ENCODE measurements at regions not wholly inside any gene's neighbourhood (a gene's known extent, or its start where the extent isn't known, plus 50 kb on each side); places are given as distances from the start of the nearest gene placed in this dataset.

- TF ChIP-seq CTCF (IDR thresholded peaks at IDR 0.05; ENCODE audit: low read depth, low read length) = no peak
These were observed 238.3 kb downstream of the MYCN start for GRCh38 chr2:16178551-16179130.

DNA sequence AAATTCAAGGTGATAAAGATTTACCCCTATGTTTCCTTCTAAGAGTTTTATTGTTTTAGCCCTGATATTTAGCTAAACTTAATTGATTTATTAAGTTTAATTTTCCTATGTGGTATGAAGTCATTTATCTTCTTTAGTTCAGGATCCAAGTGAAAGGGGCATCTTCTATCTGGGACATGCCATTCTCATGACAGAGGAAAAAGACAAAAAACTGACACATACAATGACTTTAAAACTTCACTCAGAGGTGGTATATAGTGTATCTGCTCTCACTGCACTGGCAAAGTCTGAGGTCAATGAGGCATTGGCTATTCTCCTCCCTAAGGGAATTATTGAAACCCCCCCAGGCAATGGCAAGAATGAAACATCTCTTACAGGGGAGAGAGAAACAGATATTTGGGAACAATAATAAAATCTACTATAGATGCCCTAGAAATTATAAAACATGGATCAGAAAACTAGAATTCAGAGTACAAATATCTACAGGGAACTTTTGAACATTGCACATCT lies 237.4 kb downstream of the MYCN start:
- no peak for TF ChIP-seq CTCF (IDR thresholded peaks at IDR 0.05; ENCODE audit: low read depth, low read length)
- H3K4me3 ChIP-seq (ENCODE audit: low read depth, low read length) = no peak overlapping the region

More at GRCh38 chr2:16178551-16179130, 238.3 kb downstream of the MYCN start:
- no peak overlapping the region for H3K4me3 ChIP-seq (ENCODE audit: low read depth, low read length)

GRCh38 chr2:16176971-16177480 lies 236.7 kb downstream of the MYCN start:
- TF ChIP-seq CTCF (IDR thresholded peaks at IDR 0.05; ENCODE audit: low read depth, low read length) = no peak
- H3K4me3 ChIP-seq (ENCODE audit: low read depth, low read length) = no peak overlapping the region

- no peak for TF ChIP-seq CTCF (IDR thresholded peaks at IDR 0.05; ENCODE audit: low read depth, low read length)
These were observed 235.0 kb downstream of the MYCN start for GRCh38 chr2:16175247-16175825.

DNA sequence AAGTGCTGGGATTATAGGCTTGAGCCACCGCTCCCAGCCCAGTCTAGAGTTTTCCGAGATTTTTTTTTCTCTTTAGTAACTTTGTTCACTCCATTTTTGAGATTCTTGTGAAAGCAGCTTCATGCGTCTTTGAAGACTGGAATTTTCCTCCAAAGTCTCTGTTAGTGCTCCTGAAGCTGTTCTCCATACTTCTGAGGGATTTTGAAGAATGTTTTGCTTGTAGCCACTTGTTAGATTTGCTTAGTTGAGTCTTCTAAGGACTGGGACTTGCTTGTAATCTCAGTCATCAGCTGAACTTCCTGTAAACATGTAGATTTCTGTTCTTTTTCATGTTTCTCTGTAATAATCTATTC lies 234.3 kb downstream of the MYCN start:
- no peak for TF ChIP-seq CTCF (IDR thresholded peaks at IDR 0.05; ENCODE audit: low read depth, low read length)
- no peak overlapping the region for H3K4me3 ChIP-seq (ENCODE audit: low read depth, low read length)

More at GRCh38 chr2:16175247-16175825, 235.0 kb downstream of the MYCN start:
- H3K4me3 ChIP-seq (ENCODE audit: low read depth, low read length) = no peak overlapping the region

DNA sequence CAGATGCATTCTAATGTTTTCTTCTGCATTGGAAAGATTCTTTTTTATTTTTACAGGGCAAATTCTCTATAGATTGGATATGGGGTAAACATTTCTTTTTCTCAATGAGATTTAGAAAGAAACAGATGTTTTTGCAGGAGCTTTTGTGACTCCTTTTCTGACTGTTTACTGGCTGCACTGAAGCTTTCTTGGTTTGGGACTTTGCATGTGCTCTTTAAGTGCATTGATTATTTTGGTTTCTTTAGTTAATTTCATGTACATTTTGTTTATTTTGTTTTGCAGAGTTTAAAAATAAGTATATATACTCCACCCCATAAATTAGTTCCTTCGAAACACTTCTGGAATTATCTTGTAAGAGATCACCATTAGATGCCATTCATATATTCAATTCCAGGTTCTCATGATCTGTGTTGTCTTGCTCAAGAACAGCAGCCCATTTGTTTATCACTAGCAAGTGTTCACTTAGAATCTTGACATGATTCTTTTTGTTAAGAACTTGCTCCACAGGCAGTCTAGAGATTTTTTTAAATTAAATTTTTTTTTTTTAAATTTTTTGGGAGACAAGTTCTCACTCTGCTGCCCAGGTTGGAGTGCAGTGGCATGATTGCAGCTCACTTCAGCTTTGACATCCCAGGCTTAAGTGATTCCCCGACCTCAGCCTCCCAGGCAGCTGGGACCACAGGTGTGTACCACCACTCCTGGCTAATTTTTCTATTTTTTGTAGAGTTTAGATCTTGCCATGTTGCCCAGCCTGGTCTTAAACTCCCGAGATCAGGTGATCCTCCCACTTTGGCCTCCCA lies 233.7 kb downstream of the MYCN start:
- TF ChIP-seq CTCF (IDR thresholded peaks at IDR 0.05; ENCODE audit: low read depth, low read length) = no peak
- H3K4me3 ChIP-seq (ENCODE audit: low read depth, low read length) = no peak overlapping the region
